Stimulated activated effector memory CD8-positive, alpha-beta T cell treated with anti-CD3 and anti-CD28 coated beads, Interleukin-12 subunit alpha, Interleukin-12 subunit beta, amount 100 ng/mL, for 72 hours (primary cell): ENCODE measurements at regions not wholly inside any gene's neighbourhood (a gene's known extent, or its start where the extent isn't known, plus 50 kb on each side); places are given as distances from the start of the nearest gene placed in this dataset.

Experiments used
- ATAC-seq: fragments of 150-1000 bp; cut with Tn5 transposase; 2 replicates; pipeline ENCODE4 v1.10.0; 2021
- DNase-seq, 2 donors: peaks; one replicate each; pipeline ENCODE4 v3.0.0; 2021 to 2022; ENCODE audit warnings: low spot score in 2 of 2
- H3K27ac Mint-ChIP-seq: one replicate; pipeline ENCODE4 v1.8.0; 2022; ENCODE audit warnings: mild to moderate bottlenecking, mixed read lengths
- H3K36me3 Mint-ChIP-seq: one replicate; pipeline ENCODE4 v1.8.0; 2022; ENCODE audit warnings: mild to moderate bottlenecking, mixed read lengths
- H3K4me1 Mint-ChIP-seq: one replicate; pipeline ENCODE4 v1.8.0; 2022; ENCODE audit warnings: mixed read lengths
- H3K4me3 Mint-ChIP-seq: one replicate; pipeline ENCODE4 v1.8.0; 2022; ENCODE audit warnings: mild to moderate bottlenecking, mixed read lengths
- H3K9me3 Mint-ChIP-seq: one replicate; pipeline ENCODE4 v1.8.0; 2022; ENCODE audit warnings: mixed read lengths

- Mint-ChIP-seq H3K36me3 (no peaks in the 10 kb centered on the region), H3K4me3 (no peak overlapping the region), H3K9me3 (peaks cover 9% of the 10 kb centered on the region), H3K4me1 (no peaks in the 10 kb centered on the region), H3K27ac (no peak overlapping the region)
- ATAC-seq (no peak), DNase-seq (no peak)
Measured at GRCh38 chr5:59943452-59944113, 50.1 kb upstream of the PDE4D start.
